ENCODE measurements at regions not wholly inside any gene's neighbourhood (a gene's known extent, or its start where the extent isn't known, plus 50 kb on each side); places are given as distances from the start of the nearest gene placed in this dataset.

DNA sequence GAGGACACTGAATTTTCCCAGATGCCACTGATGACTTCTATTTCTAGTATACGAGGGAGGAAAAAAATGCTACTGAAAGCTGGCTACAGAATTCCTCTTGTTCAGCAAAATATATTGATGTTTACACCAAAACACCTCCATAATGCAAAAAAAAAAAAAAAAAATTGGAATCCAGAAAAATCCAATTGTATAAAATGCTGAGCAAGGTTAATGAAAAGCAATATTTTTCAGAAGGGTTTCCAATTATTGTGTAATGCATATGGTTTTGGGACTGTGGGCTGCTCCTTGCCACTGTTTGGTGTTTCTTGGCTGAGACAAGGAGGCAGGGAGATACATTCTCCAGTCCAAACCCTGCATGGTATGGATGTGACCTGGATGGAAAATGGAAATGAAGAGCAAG, 83.8 kb downstream of the LSM5 start:
- no peak for TF ChIP-seq CTCF (IDR thresholded peaks at IDR 0.05)
- no peak for ATAC-seq (ENCODE audit: low FRiP score)
- DNase-seq (ENCODE audit: low spot score): no peak

DNA sequence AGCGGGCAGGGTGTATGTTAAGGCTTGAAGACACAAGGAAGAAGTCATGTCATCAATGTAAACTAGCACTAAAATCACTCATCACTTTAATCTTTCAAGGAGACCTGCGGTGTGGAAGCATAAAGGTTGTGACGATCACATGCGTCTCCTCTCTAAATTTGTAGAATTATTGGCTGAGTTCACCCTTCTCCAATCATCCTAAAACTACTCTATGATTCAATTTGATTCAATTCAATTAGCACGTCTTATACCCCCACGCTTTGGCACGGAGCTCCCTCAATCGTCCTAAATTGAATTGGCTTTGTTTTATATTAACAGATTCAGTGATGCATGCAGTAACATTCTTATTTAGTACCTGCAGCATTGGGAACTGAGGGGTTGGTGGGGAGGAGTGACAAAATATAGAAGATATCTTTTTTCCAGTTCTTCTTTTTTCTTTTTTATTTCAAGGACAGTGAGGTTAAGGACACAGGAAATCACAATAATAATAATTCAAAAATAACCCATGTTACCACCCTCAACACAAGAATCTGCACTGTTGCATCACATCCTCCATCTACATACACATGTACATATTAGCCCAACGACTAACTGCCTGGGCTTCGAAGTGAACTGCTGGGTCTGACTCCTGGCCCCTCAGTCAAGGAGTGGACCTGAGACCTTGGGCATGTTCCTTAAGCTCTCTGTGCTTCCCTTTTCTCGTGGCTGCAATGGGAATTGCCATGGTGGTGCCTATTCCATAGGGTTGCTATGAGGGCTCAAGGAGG, 86.5 kb downstream of the LSM5 start:
- ATAC-seq (ENCODE audit: low FRiP score) (no peak), DNase-seq (ENCODE audit: low spot score) (no peak)
- no peak for TF ChIP-seq CTCF (IDR thresholded peaks at IDR 0.05)

DNA sequence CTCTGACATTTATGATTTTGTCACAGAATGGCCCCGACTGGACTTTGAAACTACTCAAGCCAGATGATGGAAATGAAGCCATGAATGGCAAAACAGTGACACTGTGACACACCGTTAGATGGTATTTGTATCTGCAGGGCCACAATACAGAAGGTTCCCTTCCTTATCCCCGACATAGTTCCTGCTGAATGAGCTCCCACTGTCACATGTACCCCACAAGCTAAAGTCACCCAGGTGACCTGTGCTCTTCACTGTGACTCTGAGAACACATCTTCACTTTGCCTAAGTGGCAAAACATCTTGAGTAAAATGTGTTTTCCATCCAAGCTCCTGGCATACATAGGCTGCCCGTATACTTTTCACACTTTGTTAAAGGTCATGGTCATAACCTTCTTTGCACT, 89.5 kb downstream of the LSM5 start:
- no peak for ATAC-seq (ENCODE audit: low FRiP score)
- no peak for TF ChIP-seq CTCF (IDR thresholded peaks at IDR 0.05)
- no peak for DNase-seq (ENCODE audit: low spot score)

DNA sequence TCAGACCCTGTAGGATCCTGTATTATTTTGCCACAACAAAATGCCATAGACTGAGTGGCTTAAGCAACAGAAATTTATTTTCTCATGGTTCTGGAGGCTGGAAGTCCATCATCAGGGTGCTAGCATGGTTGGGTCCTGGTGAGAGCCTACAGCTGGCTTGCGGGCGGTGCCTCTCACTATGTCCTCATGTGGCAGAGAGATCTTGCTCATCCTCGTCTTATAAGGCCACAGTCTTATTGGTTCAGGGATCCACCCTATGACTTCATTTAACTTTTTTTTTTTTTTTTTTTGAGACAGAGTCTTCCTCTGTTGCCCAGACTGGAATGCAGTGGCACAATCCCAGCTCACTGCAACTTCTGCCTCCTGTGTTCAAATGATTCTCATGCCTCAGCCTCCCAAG, 90.9 kb downstream of the LSM5 start:
- DNase-seq (ENCODE audit: low spot score): no peak
- TF ChIP-seq CTCF (IDR thresholded peaks at IDR 0.05): no peak
- no peak for ATAC-seq (ENCODE audit: low FRiP score)

DNA sequence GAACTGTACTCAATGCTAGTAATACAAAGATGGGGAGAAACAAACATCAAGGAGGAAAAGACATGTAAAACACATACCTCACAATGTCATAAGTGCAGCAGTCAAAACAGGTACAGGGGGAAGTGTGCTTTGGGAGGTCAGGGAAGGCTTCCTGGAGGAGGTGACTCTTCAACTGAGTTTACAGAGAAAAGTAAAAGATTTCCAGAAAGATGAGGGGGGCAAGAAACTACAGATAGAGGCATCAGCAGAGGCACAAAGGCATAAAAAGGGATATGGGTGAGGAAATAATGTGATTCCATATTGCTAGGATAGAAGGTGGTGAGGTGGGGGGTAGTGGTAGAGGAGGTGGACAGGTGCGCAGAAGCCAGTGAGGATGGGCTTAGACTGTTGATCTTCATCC, 95.0 kb downstream of the LSM5 start:
- TF ChIP-seq CTCF (IDR thresholded peaks at IDR 0.05): no peak
- ATAC-seq (ENCODE audit: low FRiP score) (no peak), DNase-seq (ENCODE audit: low spot score) (no peak)

DNA sequence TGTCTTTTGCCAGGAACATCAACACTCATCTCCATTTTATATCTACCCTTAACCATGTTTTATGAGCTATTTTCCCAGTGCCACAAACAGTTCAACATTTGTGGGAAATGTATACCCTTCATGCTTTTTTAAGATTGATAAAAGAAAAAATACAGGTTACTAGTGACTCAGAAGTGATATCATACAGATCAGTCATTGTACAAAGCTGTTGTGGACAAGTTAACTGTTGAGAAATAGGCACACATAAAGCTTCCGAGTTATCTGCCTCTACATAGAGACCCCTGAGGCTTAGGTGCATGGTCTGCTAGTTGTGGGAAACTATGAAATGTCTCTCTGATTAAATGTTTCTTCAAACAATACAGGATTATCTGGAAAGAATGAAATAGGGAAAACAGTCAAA, 96.3 kb downstream of the LSM5 start:
- DNase-seq (ENCODE audit: low spot score): no peak
- TF ChIP-seq CTCF (IDR thresholded peaks at IDR 0.05): no peak
- ATAC-seq (ENCODE audit: low FRiP score): no peak

DNA sequence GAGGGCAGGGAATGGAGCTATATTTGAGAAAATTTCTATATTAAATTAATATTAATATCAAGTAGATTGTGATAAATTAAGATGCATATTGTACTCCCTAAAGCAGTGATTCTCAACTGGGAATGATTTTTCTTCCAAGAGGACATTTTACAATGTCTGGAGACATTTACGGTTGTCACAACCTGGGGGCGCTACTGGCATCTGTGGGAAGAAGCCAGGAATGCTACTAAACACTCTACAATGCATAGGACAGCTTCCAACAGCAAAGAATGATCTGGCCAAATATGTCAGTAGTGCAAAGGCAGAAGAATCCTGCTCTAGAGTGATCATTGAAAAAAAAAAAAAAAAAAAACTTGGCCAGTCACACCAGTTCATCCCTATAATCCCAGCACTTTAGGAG, 100.0 kb downstream of the LSM5 start:
- DNase-seq (ENCODE audit: low spot score) (no peak), ATAC-seq (ENCODE audit: low FRiP score) (no peak)
- no peak for TF ChIP-seq CTCF (IDR thresholded peaks at IDR 0.05)

Measured in omental fat pad (tissue), 3 donors.